Prostate gland (tissue), 2 donors: ENCODE measurements at regions not wholly inside any gene's neighbourhood (a gene's known extent, or its start where the extent isn't known, plus 50 kb on each side); places are given as distances from the start of the nearest gene placed in this dataset.

Experiments used
- DNase-seq: peaks from one replicate; pipeline ENCODE4 v3.0.0-alpha.2; 2019; ENCODE audit warnings: low spot score
- H3K27ac ChIP-seq, 2 donors: fragments of 200-600 bp; sonication (generic); 2 replicates each; pipeline ENCODE4 v1.5.1; 2017 to 2019
- H3K27me3 ChIP-seq: fragments of 200-600 bp; sonication (generic); replicated peaks from 2 replicates; pipeline ENCODE4 v1.5.1; 2019; ENCODE audit not compliant: insufficient read depth
- H3K36me3 ChIP-seq, 2 donors: fragments of 200-600 bp; sonication (generic); 1 replicate in 1 of 2; 2 replicates in 1 of 2; pipeline versions ENCODE4 v1.5.1 to v1.8.1; 2017 to 2019
- H3K4me1 ChIP-seq: fragments of 200-600 bp; sonication (generic); replicated peaks from 2 replicates; pipeline ENCODE4 v1.5.1; 2019
- H3K4me3 ChIP-seq, 2 donors: fragments of 200-600 bp; sonication (generic); 2 replicates each; pipeline ENCODE4 v1.5.1; 2017 to 2019
- H3K9me3 ChIP-seq: fragments of 200-600 bp; sonication (generic); 2 replicates; pipeline ENCODE4 v1.5.1; 2017
- POLR2A ChIP-seq: fragments of 450-650 bp; IDR thresholded peaks from one replicate; pipeline ENCODE4 v1.6.1; 2016; ENCODE audit warnings: antibody characterized with exemption, mild to moderate bottlenecking
- POLR2AphosphoS5 ChIP-seq: sonication (generic); formaldehyde crosslinking; IDR thresholded peaks from one replicate; pipeline ENCODE4 v1.6.1; 2017; ENCODE audit warnings: antibody characterized with exemption
- whole genome bisulfite sequencing: methylation state at CpG from one replicate; pipeline ENCODE4 v1.1.5; 2018; 5-methylcytosine and 5-hydroxymethylcytosine counted together
- intact Hi-C: fragments of 100-400 bp; cut with DNase I; formaldehyde crosslinking; loops from one replicate; pipeline ENCODE4 v1.14.2; 2022
- TF ChIP-seq, protein P1 (sequence below), 4 experiments: fragments of 200-600 bp in 2 of 4; fragments of 450-650 bp in 2 of 4; sonication (generic) in 2 of 4; IDR thresholded peaks; 1 replicate in 3 of 4; 2 replicates in 1 of 4; pipeline ENCODE4 v1.5.1; 2016 to 2019; ENCODE audit warnings: antibody characterized with exemption in 4 of 4, mild to moderate bottlenecking in 2 of 4, moderate library complexity in 2 of 4

DNA sequence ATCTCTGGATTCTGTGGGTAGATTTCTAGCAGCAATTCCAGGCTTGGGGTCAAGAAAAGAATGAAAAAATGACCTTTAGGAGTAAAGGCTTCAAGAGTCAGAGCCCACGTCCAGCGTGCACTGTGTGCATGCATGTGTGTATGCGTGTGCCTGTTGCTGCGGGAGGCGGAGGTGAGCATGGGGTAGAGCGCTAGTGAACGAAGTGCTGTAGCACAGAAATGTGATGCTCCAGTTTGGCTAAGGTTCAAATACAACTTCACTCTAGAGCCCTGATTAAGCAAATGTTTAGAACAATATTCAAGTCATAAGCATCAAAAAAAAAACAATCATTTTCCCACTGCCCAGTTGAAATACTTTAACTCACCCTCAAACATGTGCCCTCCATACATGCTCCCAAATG, 403.9 kb downstream of the ZNF608 start:
- Histone ChIP-seq H3K27me3 (no peaks in the 10 kb centered on the region), H3K36me3 (no peaks in the 10 kb centered on the region), H3K9me3 (no peaks in the 10 kb centered on the region), H3K4me1 (no peaks in the 10 kb centered on the region), H3K4me3 (no peak overlapping the region), H3K27ac (no peak overlapping the region)
- no peak for TF ChIP-seq POLR2A
- TF ChIP-seq POLR2AphosphoS5: no peak
- TF ChIP-seq, protein P1, sequence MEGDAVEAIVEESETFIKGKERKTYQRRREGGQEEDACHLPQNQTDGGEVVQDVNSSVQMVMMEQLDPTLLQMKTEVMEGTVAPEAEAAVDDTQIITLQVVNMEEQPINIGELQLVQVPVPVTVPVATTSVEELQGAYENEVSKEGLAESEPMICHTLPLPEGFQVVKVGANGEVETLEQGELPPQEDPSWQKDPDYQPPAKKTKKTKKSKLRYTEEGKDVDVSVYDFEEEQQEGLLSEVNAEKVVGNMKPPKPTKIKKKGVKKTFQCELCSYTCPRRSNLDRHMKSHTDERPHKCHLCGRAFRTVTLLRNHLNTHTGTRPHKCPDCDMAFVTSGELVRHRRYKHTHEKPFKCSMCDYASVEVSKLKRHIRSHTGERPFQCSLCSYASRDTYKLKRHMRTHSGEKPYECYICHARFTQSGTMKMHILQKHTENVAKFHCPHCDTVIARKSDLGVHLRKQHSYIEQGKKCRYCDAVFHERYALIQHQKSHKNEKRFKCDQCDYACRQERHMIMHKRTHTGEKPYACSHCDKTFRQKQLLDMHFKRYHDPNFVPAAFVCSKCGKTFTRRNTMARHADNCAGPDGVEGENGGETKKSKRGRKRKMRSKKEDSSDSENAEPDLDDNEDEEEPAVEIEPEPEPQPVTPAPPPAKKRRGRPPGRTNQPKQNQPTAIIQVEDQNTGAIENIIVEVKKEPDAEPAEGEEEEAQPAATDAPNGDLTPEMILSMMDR (IDR thresholded peaks at IDR 0.05): no peak
- intact Hi-C loops: no loop called here
- DNase-seq: no peak
- WGBS: 86% methylated on average over 7 of the region's 7 CpGs

- Histone ChIP-seq H3K27ac (no peak overlapping the region), H3K4me1 (no peaks in the 10 kb centered on the region), H3K36me3 (no peaks in the 10 kb centered on the region), H3K4me3 (no peak overlapping the region), H3K27me3 (no peaks in the 10 kb centered on the region), H3K9me3 (no peaks in the 10 kb centered on the region)
- intact Hi-C loops: no loop called here
- no peak for DNase-seq
- TF ChIP-seq POLR2A (no peak), POLR2AphosphoS5 (no peak)
- TF ChIP-seq, protein P1 (IDR thresholded peaks at IDR 0.05): no peak
- WGBS: 29% methylated on average over 1 of the region's 1 CpG
These were observed 404.4 kb downstream of the ZNF608 start for GRCh38 chr5:124342027-124342471.

GRCh38 chr5:124341066-124341858, 405.2 kb downstream of the ZNF608 start:
- Histone ChIP-seq H3K4me1 (no peaks in the 10 kb centered on the region), H3K9me3 (no peaks in the 10 kb centered on the region), H3K27me3 (no peaks in the 10 kb centered on the region), H3K27ac (no peak overlapping the region), H3K4me3 (no peak overlapping the region), H3K36me3 (no peaks in the 10 kb centered on the region)
- WGBS: 52% methylated on average over 7 of the region's 7 CpGs
- intact Hi-C loops: no loop called here
- no peak for DNase-seq
- TF ChIP-seq, protein P1 (IDR thresholded peaks at IDR 0.05): no peak
- no peak for TF ChIP-seq POLR2A
- TF ChIP-seq POLR2AphosphoS5: no peak

DNA sequence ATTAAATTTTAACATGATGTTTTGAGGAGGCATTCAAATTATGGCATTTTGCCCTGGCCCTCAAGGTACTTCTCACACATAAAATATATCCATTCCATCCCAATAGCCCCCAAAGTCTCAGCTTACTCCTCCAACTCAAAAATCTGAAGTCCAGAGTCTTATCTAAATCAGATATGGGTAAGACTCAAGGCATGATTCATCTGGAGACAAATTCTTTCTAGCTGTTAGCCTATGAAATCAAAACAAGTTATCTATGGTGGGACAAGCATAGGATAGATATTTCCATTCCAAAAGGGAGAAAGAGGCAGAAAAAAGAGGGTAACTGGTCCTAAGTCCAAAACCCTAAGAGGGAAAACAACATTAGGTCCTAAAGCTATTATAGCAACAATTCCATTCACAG, 408.4 kb downstream of the ZNF608 start:
- H3K4me1 ChIP-seq: no peaks in the 10 kb centered on the region
- no peaks in the 10 kb centered on the region for H3K27me3 ChIP-seq
- no peaks in the 10 kb centered on the region for H3K36me3 ChIP-seq
- TF ChIP-seq POLR2AphosphoS5: no peak
- TF ChIP-seq POLR2A: no peak
- TF ChIP-seq, protein P1 (IDR thresholded peaks at IDR 0.05): no peak
- no peak overlapping the region for H3K27ac ChIP-seq
- no peak overlapping the region for H3K4me3 ChIP-seq
- no peak for DNase-seq
- no peaks in the 10 kb centered on the region for H3K9me3 ChIP-seq
- intact Hi-C loops: no loop called here
